ENCODE measurements at regions not wholly inside any gene's neighbourhood (a gene's known extent, or its start where the extent isn't known, plus 50 kb on each side); places are given as distances from the start of the nearest gene placed in this dataset.

GRCh38 chr13:57857945-57858344, 226.4 kb downstream of the PCDH17 start:
- TF ChIP-seq, protein P1, sequence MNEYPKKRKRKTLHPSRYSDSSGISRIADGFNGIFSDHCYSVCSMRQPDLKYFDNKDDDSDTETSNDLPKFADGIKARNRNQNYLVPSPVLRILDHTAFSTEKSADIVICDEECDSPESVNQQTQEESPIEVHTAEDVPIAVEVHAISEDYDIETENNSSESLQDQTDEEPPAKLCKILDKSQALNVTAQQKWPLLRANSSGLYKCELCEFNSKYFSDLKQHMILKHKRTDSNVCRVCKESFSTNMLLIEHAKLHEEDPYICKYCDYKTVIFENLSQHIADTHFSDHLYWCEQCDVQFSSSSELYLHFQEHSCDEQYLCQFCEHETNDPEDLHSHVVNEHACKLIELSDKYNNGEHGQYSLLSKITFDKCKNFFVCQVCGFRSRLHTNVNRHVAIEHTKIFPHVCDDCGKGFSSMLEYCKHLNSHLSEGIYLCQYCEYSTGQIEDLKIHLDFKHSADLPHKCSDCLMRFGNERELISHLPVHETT (tag by site-specific recombination; IDR thresholded peaks at IDR 0.05), result no peak
- TF ChIP-seq, protein P2, sequence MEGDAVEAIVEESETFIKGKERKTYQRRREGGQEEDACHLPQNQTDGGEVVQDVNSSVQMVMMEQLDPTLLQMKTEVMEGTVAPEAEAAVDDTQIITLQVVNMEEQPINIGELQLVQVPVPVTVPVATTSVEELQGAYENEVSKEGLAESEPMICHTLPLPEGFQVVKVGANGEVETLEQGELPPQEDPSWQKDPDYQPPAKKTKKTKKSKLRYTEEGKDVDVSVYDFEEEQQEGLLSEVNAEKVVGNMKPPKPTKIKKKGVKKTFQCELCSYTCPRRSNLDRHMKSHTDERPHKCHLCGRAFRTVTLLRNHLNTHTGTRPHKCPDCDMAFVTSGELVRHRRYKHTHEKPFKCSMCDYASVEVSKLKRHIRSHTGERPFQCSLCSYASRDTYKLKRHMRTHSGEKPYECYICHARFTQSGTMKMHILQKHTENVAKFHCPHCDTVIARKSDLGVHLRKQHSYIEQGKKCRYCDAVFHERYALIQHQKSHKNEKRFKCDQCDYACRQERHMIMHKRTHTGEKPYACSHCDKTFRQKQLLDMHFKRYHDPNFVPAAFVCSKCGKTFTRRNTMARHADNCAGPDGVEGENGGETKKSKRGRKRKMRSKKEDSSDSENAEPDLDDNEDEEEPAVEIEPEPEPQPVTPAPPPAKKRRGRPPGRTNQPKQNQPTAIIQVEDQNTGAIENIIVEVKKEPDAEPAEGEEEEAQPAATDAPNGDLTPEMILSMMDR (tag by site-specific recombination; IDR thresholded peaks at IDR 0.05), result no peak
- TF ChIP-seq ZFP37 (tag by site-specific recombination; IDR thresholded peaks at IDR 0.05) (no peak), ZNF530 (tag by site-specific recombination; IDR thresholded peaks at IDR 0.05; ENCODE audit: low read depth) (no peak), ZNF777 (tag by site-specific recombination; IDR thresholded peaks at IDR 0.05; ENCODE audit: borderline replicate concordance) (no peak), ZNF501 (tag by site-specific recombination; IDR thresholded peaks at IDR 0.05) (no peak), ATF2 (tag by site-specific recombination; IDR thresholded peaks at IDR 0.05; ENCODE audit: low read depth) (no peak), ZNF473 (tag by site-specific recombination; IDR thresholded peaks at IDR 0.05) (no peak), ZNF654 (tag by site-specific recombination; IDR thresholded peaks at IDR 0.05; ENCODE audit: low read depth) (no peak)

Data from HEK293 (cell line).